HL-60 (cell line): ENCODE measurements at regions not wholly inside any gene's neighbourhood (a gene's known extent, or its start where the extent isn't known, plus 50 kb on each side); places are given as distances from the start of the nearest gene placed in this dataset.
A peak's percentile ranks its signal among the peaks of the same experiment; 100 is the strongest.

ENCODE experiments used
- DNase-seq, 2 experiments: peaks; one replicate each; pipeline ENCODE4 v3.0.0-alpha.2; 2010 to 2020; ENCODE audit warnings: low read depth in 1 of 2, low spot score in 1 of 2
- H3K27ac ChIP-seq: fragments of 250-450 bp; sonication (Bioruptor Pico); replicated peaks from 2 replicates; pipeline ENCODE4 v1.5.1; 2020; ENCODE audit warnings: mild to moderate bottlenecking, moderate library complexity
- H3K27me3 ChIP-seq: fragments of 250-450 bp; sonication (Bioruptor Pico); 2 replicates; pipeline ENCODE4 v1.5.1; 2021; ENCODE audit warnings: mild to moderate bottlenecking, moderate library complexity; ENCODE audit not compliant: insufficient read depth, poor library complexity, severe bottlenecking
- H3K4me3 ChIP-seq: replicated peaks from 2 replicates; pipeline ENCODE4 v1.5.1; 2011; ENCODE audit warnings: mild to moderate bottlenecking, control low read depth, low read length; ENCODE audit not compliant: insufficient read depth
- CTCF ChIP-seq: IDR thresholded peaks from one replicate; pipeline ENCODE4 v1.5.1; 2011; ENCODE audit warnings: low read length, control low read depth, inconsistent platforms; ENCODE audit not compliant: insufficient read depth
- GABPA ChIP-seq: IDR thresholded peaks from 2 replicates; pipeline ENCODE4 v1.6.1; 2012; ENCODE audit warnings: low read depth
- POLR2AphosphoS5 ChIP-seq: IDR thresholded peaks from 2 replicates; pipeline ENCODE4 v1.6.1; 2012; ENCODE audit warnings: low read depth
- REST ChIP-seq: IDR thresholded peaks from 2 replicates; pipeline ENCODE4 v1.6.1; 2012; ENCODE audit warnings: low read depth; ENCODE audit not compliant: insufficient replicate concordance
- SPI1 ChIP-seq: IDR thresholded peaks from 2 replicates; pipeline ENCODE4 v1.6.1; 2012; ENCODE audit warnings: low read depth, mild to moderate bottlenecking, borderline replicate concordance

- Histone ChIP-seq H3K27ac (no peak overlapping the region), H3K4me3 (no peak overlapping the region), H3K27me3 (no peaks in the 10 kb centered on the region)
- TF ChIP-seq GABPA (no peak), REST (no peak), CTCF (no peak)
- no peak for DNase-seq
These were observed 642.7 kb downstream of the NPHP4 start for GRCh38 chr1:5349526-5349925.

GRCh38 chr1:5348732-5349465 is 643.3 kb downstream of the NPHP4 start:
- Histone ChIP-seq H3K4me3 (no peak overlapping the region), H3K27me3 (no peaks in the 10 kb centered on the region), H3K27ac (no peak overlapping the region)
- TF ChIP-seq SPI1, result no peak
- TF ChIP-seq GABPA, result peak; percentile 10; the same call in 1 of the 2 replicates
- no peak for TF ChIP-seq CTCF
- no peak for TF ChIP-seq REST
- TF ChIP-seq POLR2AphosphoS5, result no peak
- no peak for DNase-seq

GRCh38 chr1:5347726-5348125 is 644.5 kb downstream of the NPHP4 start:
- no peaks in the 10 kb centered on the region for H3K27me3 ChIP-seq
- H3K27ac ChIP-seq, result no peak overlapping the region
- no peak for TF ChIP-seq REST
- TF ChIP-seq POLR2AphosphoS5, result no peak
- TF ChIP-seq SPI1, result no peak
- no peak for TF ChIP-seq CTCF
- TF ChIP-seq GABPA, result no peak
- no peak for DNase-seq
- H3K4me3 ChIP-seq, result no peak overlapping the region
